Peyer's patch (tissue), 4 donors: ENCODE measurements at regions not wholly inside any gene's neighbourhood (a gene's known extent, or its start where the extent isn't known, plus 50 kb on each side); places are given as distances from the start of the nearest gene placed in this dataset.

Experiments
- CTCF ChIP-seq, 6 experiments: fragments of 450-650 bp in 4 of 6; fragments of 200-600 bp in 2 of 6; sonication (generic) in 1 of 6; IDR thresholded peaks; one replicate each; pipeline ENCODE4 v1.5.1; 2017 to 2019; ENCODE audit warnings: antibody characterized with exemption in 6 of 6, mild to moderate bottlenecking in 3 of 6, moderate library complexity in 1 of 6
- POLR2A ChIP-seq, 2 donors: fragments of 450-650 bp; IDR thresholded peaks; one replicate each; pipeline ENCODE4 v1.5.1; 2017; ENCODE audit warnings: antibody characterized with exemption in 2 of 2, mild to moderate bottlenecking in 2 of 2, moderate library complexity in 2 of 2

DNA sequence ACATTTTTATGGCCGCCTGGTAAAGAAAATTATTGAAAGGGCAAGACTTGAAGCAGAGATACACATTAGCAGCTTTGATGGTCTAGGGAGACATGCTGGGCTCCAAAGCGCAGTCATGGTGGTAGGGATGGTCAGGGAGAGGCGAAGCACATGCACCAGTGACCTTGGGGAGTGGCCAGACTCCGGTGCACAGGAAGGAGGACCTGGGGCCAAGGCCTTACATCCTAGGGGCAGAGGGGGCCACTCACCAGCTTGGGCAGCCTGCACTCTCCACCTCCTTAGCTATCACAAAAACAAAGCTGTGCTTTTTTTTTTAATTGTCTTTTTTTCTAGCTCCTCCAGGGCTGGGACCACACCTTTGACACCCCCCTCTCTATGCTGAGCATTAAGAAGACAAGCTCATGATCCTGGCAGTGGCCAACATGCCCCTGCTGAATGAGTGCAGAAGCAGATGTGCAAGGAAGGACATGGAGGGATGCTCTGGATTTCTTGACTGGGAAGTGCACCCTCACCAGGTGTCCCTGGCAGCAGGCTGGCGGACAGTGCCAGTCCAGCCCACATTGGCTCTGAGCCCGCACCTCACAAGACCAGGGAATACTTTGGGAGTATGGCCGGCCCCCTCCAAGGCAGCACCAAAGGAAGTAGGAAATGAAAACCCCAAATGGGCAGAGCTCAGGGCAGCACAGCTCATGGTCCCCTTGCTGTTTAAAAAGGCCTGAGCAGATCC is 619.9 kb downstream of the TBC1D22A start:
- TF ChIP-seq POLR2A (IDR thresholded peaks at IDR 0.05), result no peak
- no peak for TF ChIP-seq CTCF (IDR thresholded peaks at IDR 0.05)
